ENCODE measurements at regions not wholly inside any gene's neighbourhood (a gene's known extent, or its start where the extent isn't known, plus 50 kb on each side); places are given as distances from the start of the nearest gene placed in this dataset.

GRCh38 chr2:234730066-234730640 lies 221.7 kb upstream of the SH3BP4 start:
- TF ChIP-seq, protein P1, sequence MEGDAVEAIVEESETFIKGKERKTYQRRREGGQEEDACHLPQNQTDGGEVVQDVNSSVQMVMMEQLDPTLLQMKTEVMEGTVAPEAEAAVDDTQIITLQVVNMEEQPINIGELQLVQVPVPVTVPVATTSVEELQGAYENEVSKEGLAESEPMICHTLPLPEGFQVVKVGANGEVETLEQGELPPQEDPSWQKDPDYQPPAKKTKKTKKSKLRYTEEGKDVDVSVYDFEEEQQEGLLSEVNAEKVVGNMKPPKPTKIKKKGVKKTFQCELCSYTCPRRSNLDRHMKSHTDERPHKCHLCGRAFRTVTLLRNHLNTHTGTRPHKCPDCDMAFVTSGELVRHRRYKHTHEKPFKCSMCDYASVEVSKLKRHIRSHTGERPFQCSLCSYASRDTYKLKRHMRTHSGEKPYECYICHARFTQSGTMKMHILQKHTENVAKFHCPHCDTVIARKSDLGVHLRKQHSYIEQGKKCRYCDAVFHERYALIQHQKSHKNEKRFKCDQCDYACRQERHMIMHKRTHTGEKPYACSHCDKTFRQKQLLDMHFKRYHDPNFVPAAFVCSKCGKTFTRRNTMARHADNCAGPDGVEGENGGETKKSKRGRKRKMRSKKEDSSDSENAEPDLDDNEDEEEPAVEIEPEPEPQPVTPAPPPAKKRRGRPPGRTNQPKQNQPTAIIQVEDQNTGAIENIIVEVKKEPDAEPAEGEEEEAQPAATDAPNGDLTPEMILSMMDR (conservative IDR thresholded peaks at IDR 0.05; ENCODE audit: low read depth, low read length): no peak
- TF ChIP-seq EZH2phosphoT487 (IDR thresholded peaks at IDR 0.05; ENCODE audit: borderline replicate concordance, low read length) (no peak), EZH2 (IDR thresholded peaks at IDR 0.05; ENCODE audit: low read length, unreplicated experiment) (no peak)
